ENCODE measurements at regions not wholly inside any gene's neighbourhood (a gene's known extent, or its start where the extent isn't known, plus 50 kb on each side); places are given as distances from the start of the nearest gene placed in this dataset.

- DNase-seq: no peak
Observed at GRCh38 chr3:43996379-43997301, 245.0 kb upstream of the TOPAZ1 start.

- DNase-seq: no peak
Observed at GRCh38 chr3:43997316-43997715, 244.4 kb upstream of the TOPAZ1 start.

DNA sequence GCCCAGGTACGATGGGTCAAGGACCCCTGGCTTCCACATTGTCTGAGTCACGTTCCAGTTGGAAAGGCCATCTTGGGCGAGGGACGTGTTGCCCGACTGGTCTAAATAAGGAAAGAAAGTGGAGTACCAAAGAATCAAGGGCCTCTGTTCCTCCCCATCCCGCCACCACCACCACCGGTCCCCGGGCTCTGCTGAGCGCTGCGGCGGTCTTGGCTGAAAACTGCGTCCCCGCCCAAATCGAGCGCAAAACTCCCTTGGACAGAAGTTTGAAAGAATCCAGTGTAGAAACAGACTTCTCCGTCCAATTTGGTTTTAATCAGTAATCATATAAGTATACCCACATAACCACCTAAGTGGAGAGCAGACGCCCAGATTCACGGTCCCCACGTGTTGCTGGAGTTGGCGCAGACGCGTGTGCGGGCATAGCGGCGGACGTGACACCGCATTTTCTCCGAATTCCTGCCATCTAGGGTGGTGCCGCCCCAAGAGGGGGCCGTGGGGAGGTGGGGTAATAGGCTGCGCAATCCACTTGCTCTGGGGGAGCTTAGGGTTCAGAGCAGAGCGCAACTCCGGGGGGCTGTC, 243.8 kb upstream of the TOPAZ1 start:
- no peak for DNase-seq

DNA sequence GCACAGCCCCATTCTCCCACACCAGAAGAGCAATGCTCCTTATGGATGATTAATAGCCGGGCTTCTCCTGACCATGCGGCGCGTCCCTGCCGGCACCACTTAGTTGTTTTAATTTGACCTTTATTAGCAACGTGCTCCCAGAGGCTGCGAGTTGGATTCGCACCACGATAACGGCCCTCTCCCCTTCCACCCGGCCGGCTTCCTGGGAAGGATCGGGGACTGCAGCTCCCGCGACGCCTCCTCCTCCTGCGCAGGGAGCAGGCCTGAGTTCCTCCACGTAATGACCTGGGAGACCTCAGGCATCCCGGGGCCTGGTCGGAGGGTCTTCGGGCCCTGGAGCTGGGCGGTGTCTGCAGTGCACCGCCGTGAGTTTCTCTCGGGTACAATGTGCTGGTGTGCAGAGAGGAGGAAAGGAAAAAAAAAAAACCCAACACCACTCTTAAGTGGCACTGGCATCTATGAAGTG, 243.3 kb upstream of the TOPAZ1 start:
- DNase-seq: no peak

- no peak for DNase-seq
Observed at GRCh38 chr3:43998836-43999727, 242.6 kb upstream of the TOPAZ1 start.

DNA sequence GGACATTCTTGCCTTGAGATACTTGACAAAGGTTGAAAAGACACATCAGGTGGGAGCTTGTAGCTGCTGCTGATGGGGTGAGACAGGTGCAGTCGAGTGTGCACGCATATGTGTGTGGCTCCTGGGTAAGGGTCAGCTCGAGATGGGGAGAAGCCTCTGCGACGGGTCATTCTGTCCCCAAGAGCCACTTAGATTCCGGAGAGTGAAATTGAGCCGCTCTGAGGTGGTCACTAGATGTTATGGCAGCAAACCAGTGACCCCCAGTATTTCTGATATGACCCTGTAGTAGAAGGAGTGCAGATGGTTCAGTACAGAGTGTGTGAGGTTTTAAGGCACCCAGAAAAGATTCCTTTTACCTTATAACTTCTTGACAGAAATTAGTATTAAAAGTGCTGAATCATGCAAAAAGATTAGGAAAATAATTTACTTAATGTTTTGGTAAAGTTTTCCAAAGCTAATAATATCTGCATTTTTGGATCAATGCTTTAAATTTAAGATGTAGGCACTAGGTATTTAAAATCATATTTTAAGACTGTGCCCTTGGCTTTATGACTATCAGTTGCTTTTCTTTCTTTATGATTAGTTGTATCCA, 241.9 kb upstream of the TOPAZ1 start:
- DNase-seq: no peak

DNA sequence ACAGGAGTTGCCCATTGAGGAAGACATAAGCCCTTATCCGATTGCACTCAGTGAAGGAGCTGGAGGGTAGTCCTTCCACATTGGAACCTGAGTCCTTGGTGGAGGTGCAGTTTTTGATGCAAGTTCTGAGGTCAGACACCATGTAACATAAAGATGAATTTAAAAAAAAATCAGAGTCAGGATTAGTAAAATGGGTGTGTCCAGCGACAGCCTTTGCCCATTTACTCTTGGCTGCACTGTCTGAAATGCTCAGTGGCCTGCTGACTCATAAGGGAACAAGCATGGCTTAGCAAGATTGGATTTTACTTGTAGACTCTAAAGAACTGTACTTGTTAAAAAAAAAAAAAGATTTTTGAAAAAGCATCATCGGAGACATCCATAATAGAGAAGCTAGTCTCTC, 241.1 kb upstream of the TOPAZ1 start:
- no peak for DNase-seq

DNA sequence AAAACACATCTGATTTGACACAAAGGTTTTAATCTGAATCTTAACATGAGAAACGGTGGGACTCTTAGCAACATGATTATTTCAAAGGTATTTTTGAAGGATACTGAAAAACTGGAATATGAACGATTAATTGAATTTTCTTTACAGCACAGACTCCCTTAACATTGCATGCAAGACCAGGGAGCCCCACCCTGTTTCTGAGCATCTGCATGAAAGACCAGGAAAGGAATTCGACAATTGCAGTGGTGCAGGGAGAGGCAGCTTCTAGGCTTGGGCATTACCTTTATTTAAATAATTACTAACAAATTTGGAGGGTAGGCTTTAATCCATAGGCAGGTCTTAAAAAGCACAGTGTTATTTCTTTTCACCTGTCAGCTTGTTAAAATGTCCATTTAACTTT, 240.6 kb upstream of the TOPAZ1 start:
- no peak for DNase-seq

DNA sequence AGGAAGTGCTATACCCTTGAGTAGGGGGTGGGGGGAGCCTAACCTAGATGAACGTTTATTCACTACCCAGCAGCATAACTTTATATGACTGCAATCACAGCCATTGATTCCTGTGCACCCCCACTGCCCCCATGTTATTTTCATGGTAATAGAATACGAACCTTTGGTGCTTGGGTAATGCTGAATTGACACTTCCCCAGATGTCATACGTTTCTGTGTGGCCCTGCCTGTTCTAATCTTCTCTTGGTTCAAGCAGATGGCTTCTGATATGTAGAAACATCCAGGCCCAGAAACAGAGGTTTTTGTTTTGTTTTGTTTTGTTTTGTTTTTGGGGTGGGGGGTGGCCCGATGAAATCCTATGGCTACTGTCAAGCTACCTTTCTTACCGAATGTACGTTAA, 237.9 kb upstream of the TOPAZ1 start:
- DNase-seq: no peak

DNA sequence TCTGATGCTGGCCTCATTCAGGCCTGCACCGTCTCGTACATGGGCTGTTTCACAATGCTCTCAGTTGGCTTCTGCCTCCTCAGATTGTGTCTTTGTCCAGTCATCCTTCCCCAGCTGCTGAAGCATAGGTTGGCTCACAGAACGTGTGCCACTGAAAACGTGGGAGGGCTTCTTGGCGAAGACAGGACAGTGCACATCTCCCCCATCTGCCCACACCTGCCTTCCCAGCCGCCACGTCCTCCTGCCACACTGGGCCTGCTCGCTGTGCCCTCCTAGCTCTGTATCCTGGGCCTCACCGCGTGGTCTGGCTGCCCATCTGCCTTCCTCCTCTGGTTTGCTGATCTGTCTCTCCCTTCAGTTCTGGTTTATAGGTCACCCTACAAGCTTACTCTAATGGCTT, 230.0 kb upstream of the TOPAZ1 start:
- DNase-seq: no peak

DNA sequence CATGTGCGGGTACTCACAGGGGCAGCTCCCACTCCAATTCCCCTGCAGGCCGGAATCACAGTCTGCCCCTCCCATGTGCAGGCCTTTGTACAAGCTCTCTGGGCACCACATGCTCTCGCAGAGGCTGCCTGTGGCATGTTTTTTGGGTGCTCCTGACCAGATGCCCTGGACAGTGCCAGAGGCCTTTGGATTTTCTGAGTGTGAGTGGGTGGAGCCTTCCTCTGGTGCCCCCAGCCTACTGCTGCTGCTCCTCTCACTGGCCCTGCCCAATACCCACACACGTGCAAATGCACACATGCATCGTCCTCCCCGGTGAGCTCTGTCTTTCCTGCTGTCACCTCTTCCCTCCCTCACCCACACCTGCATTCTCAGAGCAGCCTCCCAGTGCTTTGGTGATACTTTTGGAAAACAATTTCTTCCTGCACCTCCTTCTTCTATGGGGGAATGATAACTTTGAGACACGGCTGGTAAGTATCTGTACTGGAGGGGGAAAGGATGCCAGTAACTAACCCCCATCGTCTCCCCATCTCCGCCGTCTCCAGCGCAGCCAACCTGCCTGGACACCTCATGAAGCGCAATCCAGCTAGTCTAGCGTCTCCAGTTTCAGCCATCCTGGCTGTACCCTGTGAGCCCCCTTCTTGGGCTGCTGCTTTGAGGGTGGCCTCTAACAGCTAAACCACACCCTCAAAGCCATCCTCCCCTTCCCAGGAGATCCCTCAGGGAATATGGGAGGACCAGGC, 229.4 kb upstream of the TOPAZ1 start:
- no peak for DNase-seq

GRCh38 chr3:44013967-44014366, 227.7 kb upstream of the TOPAZ1 start:
- DNase-seq: no peak

GRCh38 chr3:44015170-44015569, 226.5 kb upstream of the TOPAZ1 start:
- no peak for DNase-seq

DNA sequence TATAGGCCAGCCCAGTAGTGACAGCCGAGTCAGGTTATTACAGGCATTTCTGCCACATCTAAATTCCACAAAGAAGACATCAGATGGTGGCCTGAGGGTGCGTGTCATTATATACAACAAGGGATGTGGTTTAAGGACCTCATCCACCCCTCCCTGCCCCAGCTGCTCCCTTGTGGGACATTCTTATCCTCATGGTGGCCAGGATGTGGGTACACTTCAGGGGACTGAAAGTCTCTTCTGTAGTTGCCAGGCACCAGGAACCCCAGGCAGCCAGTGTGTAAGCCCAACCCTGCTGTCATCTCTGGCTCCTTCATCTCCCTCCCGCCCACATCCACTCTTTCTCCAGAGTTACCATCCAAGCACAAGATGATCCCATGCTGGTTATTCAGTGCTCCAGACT, 224.9 kb upstream of the TOPAZ1 start:
- DNase-seq: no peak

DNA sequence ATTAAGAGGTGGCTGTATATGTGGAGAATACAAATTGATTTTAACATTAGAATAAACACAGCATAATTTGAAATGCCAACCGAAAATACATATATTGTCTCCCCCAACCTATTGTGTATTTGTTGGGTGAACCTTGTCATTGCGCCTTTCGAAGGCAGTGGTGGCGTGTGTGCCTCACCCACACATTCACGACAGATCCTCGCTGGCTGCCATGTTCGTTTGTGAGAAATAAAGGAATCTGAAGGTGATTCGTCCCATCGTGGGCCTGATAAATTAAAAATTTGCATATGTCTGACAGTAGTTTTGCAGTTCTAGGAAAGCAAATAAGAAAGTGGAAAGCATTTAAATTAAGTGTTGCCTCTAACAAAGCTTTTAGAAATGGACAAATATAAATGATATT, 222.8 kb upstream of the TOPAZ1 start:
- DNase-seq: no peak

DNA sequence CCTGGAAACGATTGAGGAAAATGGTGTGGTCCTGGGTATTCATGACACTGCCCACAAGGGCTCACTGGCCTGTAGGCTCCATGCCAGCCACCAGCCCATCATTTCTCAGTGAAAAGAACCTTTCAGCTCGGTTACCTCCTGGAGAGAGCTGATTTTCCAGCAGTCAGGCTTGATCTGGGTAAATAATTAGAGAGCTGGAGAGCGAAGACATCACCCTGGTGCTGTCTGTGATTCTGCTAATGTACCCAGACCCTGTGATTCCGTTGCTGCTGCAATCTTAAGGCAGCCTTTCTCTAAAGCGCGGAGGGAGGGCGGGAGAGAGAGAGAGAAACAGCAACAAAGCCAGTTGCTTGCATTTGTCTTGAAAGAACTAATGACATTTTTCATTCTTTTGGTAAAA, 221.9 kb upstream of the TOPAZ1 start:
- no peak for DNase-seq

- DNase-seq: no peak
Observed at GRCh38 chr3:44020143-44020542, 221.5 kb upstream of the TOPAZ1 start.

DNA sequence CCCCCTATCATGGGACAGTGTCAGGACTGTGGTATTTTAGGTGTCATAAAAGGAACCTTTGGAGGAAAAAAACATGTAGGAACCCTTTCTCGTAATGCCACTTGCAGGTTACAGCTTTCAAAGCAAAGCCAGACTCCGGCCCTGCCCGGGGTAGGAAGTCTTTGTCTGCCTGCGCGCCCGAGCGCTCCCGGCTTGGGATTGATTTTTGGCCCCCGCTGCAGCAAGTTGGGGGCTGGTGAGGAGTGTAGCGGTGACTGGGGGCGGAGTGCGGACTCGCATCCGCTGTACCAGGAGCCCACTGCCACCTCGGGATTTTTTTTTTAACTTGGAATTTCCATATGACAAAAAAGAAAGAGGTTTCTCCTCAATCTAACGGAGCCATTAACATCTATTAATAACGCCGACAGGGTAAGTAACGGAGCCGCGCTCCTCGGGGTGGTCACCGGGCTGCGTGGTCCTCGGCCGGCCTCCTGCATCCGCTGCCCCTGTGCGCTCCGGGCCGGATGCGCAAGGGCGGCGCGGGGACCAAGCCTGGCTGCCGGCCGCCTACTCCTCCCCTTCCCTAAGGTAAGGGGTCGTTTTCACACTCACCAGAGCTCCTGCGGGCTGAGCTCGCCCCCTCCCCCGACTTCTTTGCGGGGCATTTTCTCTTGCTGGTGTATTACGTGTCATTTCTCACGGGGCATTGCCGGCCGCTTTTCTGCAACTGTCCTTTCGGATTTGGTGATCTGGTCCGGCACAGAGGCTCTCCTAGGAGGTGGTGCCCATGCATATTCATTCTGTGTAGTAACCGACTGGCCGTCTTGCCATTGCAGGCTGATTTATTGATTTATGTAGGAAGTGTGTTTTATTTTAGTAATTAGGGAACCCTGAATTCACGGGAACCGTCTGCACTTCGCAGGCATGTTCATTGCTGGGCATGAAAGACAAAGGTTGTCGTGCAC, 219.8 kb upstream of the TOPAZ1 start:
- no peak for DNase-seq

DNA sequence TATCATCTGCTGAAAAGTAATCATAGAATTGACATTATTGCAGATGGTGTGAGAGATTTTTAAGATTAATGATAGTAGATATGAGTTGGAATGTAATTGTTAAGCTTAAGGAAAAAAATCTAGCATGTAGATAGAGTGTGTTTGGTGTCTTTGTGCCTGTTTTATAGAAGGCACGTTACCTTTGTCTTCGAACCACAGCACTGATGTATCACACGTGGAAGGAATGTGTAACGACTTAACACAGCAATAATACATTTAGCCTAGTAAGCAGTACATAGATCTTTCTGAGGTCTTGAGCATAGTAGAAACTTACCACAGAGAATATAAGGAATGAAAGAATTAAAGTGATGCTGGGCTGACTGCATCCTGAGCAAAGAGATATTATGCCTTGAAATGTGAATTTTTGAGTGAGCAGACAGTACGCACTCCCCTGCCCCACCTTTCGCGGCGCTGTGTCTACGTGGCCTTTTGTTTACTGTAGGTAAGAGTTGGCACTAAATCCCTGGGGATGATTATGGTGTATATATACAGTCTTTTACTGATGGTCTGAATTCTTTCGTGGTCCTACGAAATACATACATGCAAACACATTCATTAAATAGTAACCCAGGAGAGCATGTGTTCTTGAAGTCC, 217.6 kb upstream of the TOPAZ1 start:
- no peak for DNase-seq

DNA sequence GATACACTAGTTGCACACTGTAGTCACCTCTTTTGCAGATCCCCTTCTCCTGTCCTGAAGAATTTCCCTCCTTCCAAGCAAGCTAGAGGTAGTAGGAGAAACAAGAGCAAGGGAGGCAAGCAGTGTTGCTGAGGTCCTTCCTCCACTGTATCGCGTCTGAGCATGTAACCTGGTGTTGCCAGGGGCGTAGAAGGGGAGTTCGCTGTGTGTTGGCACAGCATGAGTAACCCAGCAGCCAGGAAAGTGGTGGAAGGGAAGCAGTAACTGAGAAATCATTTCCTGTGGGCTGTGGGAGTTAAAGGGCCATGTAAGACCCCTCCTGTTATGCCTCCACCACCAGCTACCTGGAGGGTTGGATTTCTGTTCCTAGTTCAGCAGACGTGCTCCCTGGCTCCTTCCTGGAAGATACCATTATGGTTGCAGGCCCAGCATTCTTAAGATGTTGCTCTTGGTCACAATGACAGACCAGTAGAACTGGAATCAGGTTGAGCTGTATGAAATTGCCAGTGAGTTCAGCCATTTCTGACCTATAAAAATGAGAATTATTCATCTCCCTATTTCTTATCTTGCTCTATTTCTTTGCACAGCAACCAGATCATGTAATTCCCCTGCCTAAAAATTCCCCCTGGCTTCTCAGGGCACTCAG, 215.3 kb upstream of the TOPAZ1 start:
- DNase-seq: no peak

Data from bone marrow (tissue), 2 donors.